Common myeloid progenitor, CD34-positive (primary cell): ENCODE measurements at regions not wholly inside any gene's neighbourhood (a gene's known extent, or its start where the extent isn't known, plus 50 kb on each side); places are given as distances from the start of the nearest gene placed in this dataset.

Source experiments
- CTCF ChIA-PET: fragments of 350-600 bp; sonication (Branson Sonifier 250); formaldehyde crosslinking; loops from one replicate; lab custom pipeline; 2021; ENCODE audit warnings: antibody characterized with exemption; lab: Charles Lee
- POLR2A ChIA-PET: fragments of 350-600 bp; sonication (Branson Sonifier 250); formaldehyde crosslinking; loops from one replicate; lab custom pipeline; 2021; ENCODE audit warnings: antibody characterized with exemption; lab: Charles Lee
- DNase-seq, 3 donors: peaks; one replicate each; pipeline versions ENCODE4 v3.0.0 to v3.0.0-alpha.2; 2013
- H3K27ac ChIP-seq, 2 experiments: 1 replicate in 1 of 2; 2 replicates in 1 of 2; pipeline ENCODE4 v1.7.0; 2013; ENCODE audit warnings: inconsistent platforms in 2 of 2, low read length in 2 of 2, mild to moderate bottlenecking in 2 of 2, low read depth in 1 of 2, moderate library complexity in 1 of 2; ENCODE audit not compliant: severe bottlenecking in 2 of 2, insufficient read depth in 1 of 2, poor library complexity in 1 of 2
- H3K27me3 ChIP-seq, 5 experiments: replicated peaks in 2 of 5; 1 replicate in 3 of 5; 2 replicates in 2 of 5; pipeline versions ENCODE4 v1.6.1 to v1.7.0; 2013; ENCODE audit warnings: low read length in 4 of 5, mild to moderate bottlenecking in 2 of 5, moderate library complexity in 2 of 5, inconsistent platforms in 1 of 5; ENCODE audit not compliant: insufficient read depth in 5 of 5, control insufficient read depth in 4 of 5
- H3K36me3 ChIP-seq, 4 experiments: 1 replicate in 2 of 4; 2 replicates in 2 of 4; pipeline versions ENCODE4 v1.6.1 to v1.7.0; 2013; ENCODE audit warnings: low read length in 3 of 4, control low read depth in 1 of 4, mild to moderate bottlenecking in 1 of 4; ENCODE audit not compliant: control insufficient read depth in 4 of 4, insufficient read depth in 4 of 4
- H3K4me1 ChIP-seq, 4 experiments: 1 replicate in 3 of 4; 2 replicates in 1 of 4; pipeline versions ENCODE4 v1.6.1 to v1.7.1; 2013; ENCODE audit warnings: low read length in 3 of 4, mild to moderate bottlenecking in 3 of 4, control low read depth in 1 of 4, inconsistent platforms in 1 of 4, moderate library complexity in 1 of 4; ENCODE audit not compliant: control insufficient read depth in 4 of 4, insufficient read depth in 4 of 4; ENCODE audit errors: control extremely low read depth in 1 of 4
- H3K4me3 ChIP-seq, 7 experiments: 1 replicate in 4 of 7; 2 replicates in 3 of 7; pipeline versions ENCODE4 v1.5.1 to v1.7.0; 2013; ENCODE audit warnings: mild to moderate bottlenecking in 7 of 7, low read length in 6 of 7, moderate library complexity in 6 of 7, inconsistent platforms in 2 of 7, low read depth in 2 of 7, control low read depth in 1 of 7; ENCODE audit not compliant: insufficient read depth in 4 of 7, control insufficient read depth in 1 of 7; ENCODE audit errors: extremely low read depth in 1 of 7
- H3K9me3 ChIP-seq, 5 experiments: 1 replicate in 4 of 5; 2 replicates in 1 of 5; pipeline versions ENCODE4 v1.6.1 to v1.7.1; 2013; ENCODE audit warnings: low read length in 4 of 5, mild to moderate bottlenecking in 2 of 5, inconsistent platforms in 1 of 5, low read depth in 1 of 5, moderate library complexity in 1 of 5; ENCODE audit not compliant: control insufficient read depth in 4 of 5, insufficient read depth in 2 of 5; ENCODE audit errors: control extremely low read depth in 1 of 5
- WGBS: methylation state at CpG from one replicate; pipeline ENCODE4 v1.1.5; 2013; ENCODE audit not compliant: insufficient coverage; 5-methylcytosine and 5-hydroxymethylcytosine counted together

GRCh38 chr19:32266460-32266859 is 79.0 kb upstream of the ZNF507 start:
- CTCF ChIA-PET: no interaction called here
- Histone ChIP-seq H3K4me1 (no peaks in the 10 kb centered on the region), H3K36me3 (no peaks in the 10 kb centered on the region), H3K27ac (no peak overlapping the region), H3K4me3 (no peak overlapping the region), H3K27me3 (peaks cover 0 to 4% (median 4%) of the 10 kb centered on the region in 5 experiments), H3K9me3 (no peaks in the 10 kb centered on the region)
- DNase-seq: no peak
- 0% methylated on average over 3 of the region's 5 CpGs for WGBS
- POLR2A ChIA-PET: no interaction called here

GRCh38 chr19:32268381-32268780 is 77.0 kb upstream of the ZNF507 start:
- Histone ChIP-seq H3K27me3 (peaks cover 0 to 4% (median 4%) of the 10 kb centered on the region in 5 experiments), H3K9me3 (no peaks in the 10 kb centered on the region), H3K4me1 (no peaks in the 10 kb centered on the region), H3K27ac (no peak overlapping the region), H3K4me3 (no peak overlapping the region), H3K36me3 (no peaks in the 10 kb centered on the region)
- CTCF ChIA-PET: no interaction called here
- no peak for DNase-seq
- POLR2A ChIA-PET: interaction anchor here (0.6 kb wide), 1 partner anchor 88 kb away, joined by 3 read pairs; no protein-coding TSS in a partner anchor
- 95% methylated on average over 3 of the region's 3 CpGs for WGBS

- Histone ChIP-seq H3K9me3 (peaks cover 0 to 10% (median 2%) of the 10 kb centered on the region in 5 experiments), H3K36me3 (no peaks in the 10 kb centered on the region), H3K27me3 (peaks cover 0 to 4% (median 4%) of the 10 kb centered on the region in 5 experiments), H3K4me1 (no peaks in the 10 kb centered on the region), H3K4me3 (no peak overlapping the region), H3K27ac (no peak overlapping the region)
- POLR2A ChIA-PET: no interaction called here
- CTCF ChIA-PET: no interaction called here
- 53% methylated on average over 3 of the region's 5 CpGs for WGBS
- peak; percentile 2 to 31 (median 19) for DNase-seq
These were observed 75.6 kb upstream of the ZNF507 start for GRCh38 chr19:32269831-32270230.

- H3K36me3 ChIP-seq: no peaks in the 10 kb centered on the region
- ChIA-PET POLR2A (no interaction called here), CTCF (no interaction called here)
These were observed 71.9 kb upstream of the ZNF507 start for GRCh38 chr19:32273483-32273882.

GRCh38 chr19:32287086-32287485 is 58.3 kb upstream of the ZNF507 start:
- ChIA-PET POLR2A (no interaction called here), CTCF (no interaction called here)
- Histone ChIP-seq H3K4me1 (no peaks in the 10 kb centered on the region), H3K27ac (no peak overlapping the region), H3K9me3 (no peaks in the 10 kb centered on the region), H3K36me3 (no peaks in the 10 kb centered on the region), H3K4me3 (no peak overlapping the region), H3K27me3 (peaks cover 0 to 27% (median 6%) of the 10 kb centered on the region in 5 experiments)
- DNase-seq: peak in 2 of 3 donors; percentile 9 to 16
- 47% methylated on average over 3 of the region's 4 CpGs for WGBS

More at GRCh38 chr19:32273483-32273882, 71.9 kb upstream of the ZNF507 start:
- H3K9me3 ChIP-seq: peaks cover 0 to 15% (median 2%) of the 10 kb centered on the region in 5 experiments
- no peaks in the 10 kb centered on the region for H3K4me1 ChIP-seq
- H3K27me3 ChIP-seq: peaks cover 0 to 4% (median 0%) of the 10 kb centered on the region in 5 experiments
- H3K4me3 ChIP-seq: no peak overlapping the region
- no peak overlapping the region for H3K27ac ChIP-seq
- no peak for DNase-seq

GRCh38 chr19:32287811-32288227 is 57.6 kb upstream of the ZNF507 start:
- H3K27ac ChIP-seq: no peak overlapping the region
- peaks cover 0 to 27% (median 6%) of the 10 kb centered on the region in 5 experiments for H3K27me3 ChIP-seq
- POLR2A ChIA-PET: no interaction called here
- peak overlapping the region in 1 of 7 experiments; percentile 54 for H3K4me3 ChIP-seq
- no peaks in the 10 kb centered on the region for H3K4me1 ChIP-seq
- peak; percentile 10 to 27 (median 26) for DNase-seq
- no peaks in the 10 kb centered on the region for H3K36me3 ChIP-seq
- 34% methylated on average over 12 of the region's 12 CpGs for WGBS
- CTCF ChIA-PET: no interaction called here
- no peaks in the 10 kb centered on the region for H3K9me3 ChIP-seq

- ChIA-PET POLR2A (no interaction called here), CTCF (no interaction called here)
- 70% methylated on average over 2 of the region's 4 CpGs for WGBS
- Histone ChIP-seq H3K4me1 (no peaks in the 10 kb centered on the region), H3K27me3 (peaks cover 0 to 18% (median 6%) of the 10 kb centered on the region in 5 experiments), H3K36me3 (no peaks in the 10 kb centered on the region), H3K9me3 (no peaks in the 10 kb centered on the region), H3K4me3 (no peak overlapping the region), H3K27ac (no peak overlapping the region)
- peak in 2 of 3 donors; percentile 44 to 53 for DNase-seq
These were observed 55.7 kb upstream of the ZNF507 start for GRCh38 chr19:32289566-32290210.
